Left ventricle myocardium superior (tissue), 1 donor: ENCODE measurements at regions not wholly inside any gene's neighbourhood (a gene's known extent, or its start where the extent isn't known, plus 50 kb on each side); places are given as distances from the start of the nearest gene placed in this dataset.

Source experiments
- ATAC-seq: fragments of 200-7000 bp; cut with Tn5 transposase; one replicate; pipeline ENCODE4 v1.9.1; 2020; ENCODE audit warnings: mild to moderate bottlenecking, moderate library complexity
- DNase-seq: peaks from one replicate; pipeline ENCODE4 v3.0.0-alpha.2; 2020
- intact Hi-C: fragments of 100-400 bp; cut with micrococcal nuclease; formaldehyde crosslinking; loops from one replicate; pipeline ENCODE4 v1.11.0; 2022
- donor health status: DM: no; HTN: yes; CAD: no; lungs with severe emphysema.

DNA sequence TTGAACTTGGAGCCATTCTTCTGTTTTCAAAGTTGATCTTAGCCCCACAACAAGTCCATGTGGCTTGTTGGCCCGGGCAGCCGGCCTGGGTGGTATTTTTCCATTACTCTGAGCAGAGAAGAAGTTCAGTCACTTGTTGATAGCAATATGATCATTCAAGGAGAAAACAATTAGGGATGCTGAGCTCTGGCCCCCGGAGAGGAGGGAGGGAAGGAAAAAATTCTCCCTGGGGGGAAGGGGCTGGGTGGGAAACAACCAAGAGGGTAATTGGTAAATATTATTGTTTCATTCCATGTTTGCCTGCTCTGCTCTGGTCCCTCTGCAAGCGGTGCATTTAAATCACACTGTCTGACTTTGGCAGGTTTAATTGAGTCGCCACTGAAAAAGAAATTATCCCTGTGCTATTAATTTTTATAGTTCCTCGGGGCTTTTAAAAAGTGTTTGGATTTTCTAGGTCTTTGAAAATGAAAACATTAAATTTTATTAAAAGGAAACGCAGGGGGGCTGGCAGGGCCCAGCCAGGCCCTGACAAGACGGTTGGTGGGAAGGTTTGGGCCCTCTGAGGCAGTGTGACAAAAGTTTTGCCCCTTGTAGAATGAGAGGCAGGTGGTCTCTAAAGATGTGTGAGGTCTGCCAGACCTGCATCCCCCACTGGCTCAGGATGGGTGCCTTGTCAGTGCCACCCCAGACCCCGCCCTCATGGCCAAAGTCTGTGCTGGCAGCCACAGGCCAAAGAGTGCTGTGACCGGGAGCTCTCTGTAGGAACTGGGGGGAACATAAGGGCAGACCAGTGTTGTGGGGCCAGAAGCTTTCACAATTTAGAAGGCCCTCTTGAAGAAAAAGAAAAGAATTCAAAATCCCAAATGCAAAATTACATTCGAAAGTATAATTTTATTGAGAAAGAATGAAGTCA is 52.5 kb upstream of the SLC14A2 start:
- peak; percentile 73 for DNase-seq
- intact Hi-C loops: no loop called here
- ATAC-seq: peak; percentile 76

- ATAC-seq (no peak), DNase-seq (no peak)
- intact Hi-C loops: no loop called here
Measured at GRCh38 chr18:45565280-45565970, 49.9 kb upstream of the SLC14A2 start.
